Peyer's patch (tissue), 4 donors: ENCODE measurements at regions not wholly inside any gene's neighbourhood (a gene's known extent, or its start where the extent isn't known, plus 50 kb on each side); places are given as distances from the start of the nearest gene placed in this dataset.

Experiments
- CTCF ChIP-seq, 6 experiments: fragments of 450-650 bp in 4 of 6; fragments of 200-600 bp in 2 of 6; sonication (generic) in 1 of 6; IDR thresholded peaks; one replicate each; pipeline ENCODE4 v1.5.1; 2017 to 2019; ENCODE audit warnings: antibody characterized with exemption in 6 of 6, mild to moderate bottlenecking in 3 of 6, moderate library complexity in 1 of 6
- POLR2A ChIP-seq, 2 donors: fragments of 450-650 bp; IDR thresholded peaks; one replicate each; pipeline ENCODE4 v1.5.1; 2017; ENCODE audit warnings: antibody characterized with exemption in 2 of 2, mild to moderate bottlenecking in 2 of 2, moderate library complexity in 2 of 2

GRCh38 chr4:18734405-18734804, 712.9 kb upstream of the LCORL start:
- TF ChIP-seq CTCF (IDR thresholded peaks at IDR 0.05) (no peak), POLR2A (IDR thresholded peaks at IDR 0.05) (no peak)
